ENCODE measurements at regions not wholly inside any gene's neighbourhood (a gene's known extent, or its start where the extent isn't known, plus 50 kb on each side); places are given as distances from the start of the nearest gene placed in this dataset.
"Not testable (repeated sequence)": the region's sequence is repeated elsewhere in the genome, so short reads cannot be mapped to it uniquely, and the experiment has no call there.

- Mint-ChIP-seq H3K4me3 (ENCODE audit: low read depth) (no peak overlapping the region), H3K4me1 (ENCODE audit: low read depth) (no peaks in the 10 kb centered on the region), H3K9me3 (peaks cover 42% of the 10 kb centered on the region), H3K36me3 (ENCODE audit: low read depth) (no peaks in the 10 kb centered on the region), H3K27ac (no peak overlapping the region), H3K27me3 (ENCODE audit: low read depth) (no peaks in the 10 kb centered on the region)
- intact Hi-C loops (cut with micrococcal nuclease): no loop called here
- no peak for DNase-seq (ENCODE audit: low spot score)
These were observed 173.5 kb downstream of the C6orf118 start for GRCh38 chr6:165135889-165136288.

DNA sequence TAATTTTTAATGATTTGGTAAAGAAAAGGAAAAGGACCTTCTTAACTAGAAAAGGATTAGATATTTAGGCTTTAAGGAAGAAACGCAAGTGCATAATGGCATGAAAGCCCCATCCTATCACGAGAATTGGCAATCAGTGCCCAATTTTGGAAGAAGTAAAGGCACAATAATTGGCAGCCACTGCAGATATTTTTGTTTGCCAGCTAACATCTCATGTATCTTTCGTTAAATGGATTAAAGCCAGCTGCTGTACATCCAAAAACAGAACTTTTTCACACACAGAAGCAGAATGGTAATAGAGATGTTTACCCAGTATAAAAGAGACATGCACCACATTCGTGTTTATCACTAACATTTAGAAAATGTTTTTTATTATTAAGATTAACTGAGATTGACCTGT, 180.3 kb downstream of the C6orf118 start:
- no peaks in the 10 kb centered on the region for H3K4me1 Mint-ChIP-seq (ENCODE audit: low read depth)
- DNase-seq (ENCODE audit: low spot score): no peak
- intact Hi-C loops (cut with micrococcal nuclease): no loop called here
- peaks cover 32% of the 10 kb centered on the region for H3K9me3 Mint-ChIP-seq
- no peak overlapping the region for H3K27ac Mint-ChIP-seq
- no peaks in the 10 kb centered on the region for H3K27me3 Mint-ChIP-seq (ENCODE audit: low read depth)
- H3K4me3 Mint-ChIP-seq (ENCODE audit: low read depth): no peak overlapping the region
- H3K36me3 Mint-ChIP-seq (ENCODE audit: low read depth): no peaks in the 10 kb centered on the region

DNA sequence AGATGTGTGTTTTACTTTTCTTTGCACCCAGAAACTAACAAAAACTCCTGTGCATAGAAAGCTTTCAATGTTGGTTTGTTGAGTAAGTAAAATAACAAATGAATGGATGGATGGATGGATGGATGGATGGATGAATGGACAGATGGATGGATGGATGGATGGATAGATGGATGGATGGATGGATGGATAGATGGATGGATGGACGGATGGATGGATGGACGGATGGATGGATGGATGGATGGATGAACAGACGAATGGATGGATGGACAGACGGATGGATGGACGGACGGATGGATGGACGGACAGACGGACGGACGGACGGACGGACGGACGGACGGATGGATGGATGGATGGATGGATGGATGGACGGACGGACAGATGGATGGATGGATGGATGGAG, 181.7 kb downstream of the C6orf118 start:
- DNase-seq (ENCODE audit: low spot score); H3K27ac Mint-ChIP-seq; H3K36me3 Mint-ChIP-seq (ENCODE audit: low read depth); intact Hi-C loops (cut with micrococcal nuclease); H3K4me3 Mint-ChIP-seq (ENCODE audit: low read depth); H3K27me3 Mint-ChIP-seq (ENCODE audit: low read depth); H3K4me1 Mint-ChIP-seq (ENCODE audit: low read depth): not testable (repeated sequence)
- H3K9me3 Mint-ChIP-seq: peaks cover 32% of the 10 kb centered on the region

- H3K4me1 Mint-ChIP-seq (ENCODE audit: low read depth); H3K27me3 Mint-ChIP-seq (ENCODE audit: low read depth); H3K4me3 Mint-ChIP-seq (ENCODE audit: low read depth); intact Hi-C loops (cut with micrococcal nuclease); DNase-seq (ENCODE audit: low spot score); H3K27ac Mint-ChIP-seq; H3K36me3 Mint-ChIP-seq (ENCODE audit: low read depth): not testable (repeated sequence)
- peaks cover 17% of the 10 kb centered on the region for H3K9me3 Mint-ChIP-seq
These were observed 184.7 kb downstream of the C6orf118 start for GRCh38 chr6:165124681-165125080.

DNA sequence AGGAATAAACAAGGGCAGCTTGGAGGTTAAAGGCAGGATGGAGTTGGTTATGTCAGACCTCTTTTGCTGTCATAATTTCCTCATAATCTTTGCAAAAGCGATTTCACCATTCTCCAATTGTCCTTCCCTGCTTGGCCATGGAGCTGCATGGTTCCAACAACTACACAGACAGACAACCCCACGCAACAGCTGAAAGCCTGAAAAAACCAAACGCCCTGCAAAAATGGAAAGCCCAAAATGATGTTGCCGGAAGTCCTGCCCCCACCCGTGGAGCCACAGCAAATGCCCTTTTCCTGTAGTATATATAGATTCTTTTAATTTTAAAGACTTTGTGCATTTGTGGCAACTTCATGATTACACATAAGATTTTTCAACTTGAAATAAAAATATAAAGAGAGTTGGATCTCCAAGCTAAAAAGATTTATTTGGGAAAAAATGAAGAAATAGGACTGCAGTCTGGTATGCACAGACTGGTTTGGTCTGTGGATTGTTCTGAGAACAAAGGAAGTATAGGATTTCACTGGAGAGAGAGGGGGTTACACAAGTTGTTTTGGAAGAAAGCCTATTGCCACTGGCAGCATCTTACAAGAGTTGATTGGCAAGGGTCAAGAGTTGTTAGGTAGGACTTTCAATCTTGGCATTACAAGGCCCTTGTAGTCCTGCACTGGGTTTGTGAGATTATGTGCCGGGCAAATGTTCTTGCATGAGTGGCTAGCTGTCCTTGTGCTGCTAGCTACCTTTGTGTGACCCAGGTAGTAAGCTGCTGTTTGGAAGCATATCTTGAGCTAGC, 190.0 kb downstream of the C6orf118 start:
- Mint-ChIP-seq H3K27ac (no peak overlapping the region), H3K9me3 (peaks cover 34% of the 10 kb centered on the region), H3K27me3 (ENCODE audit: low read depth) (no peaks in the 10 kb centered on the region), H3K4me1 (ENCODE audit: low read depth) (no peaks in the 10 kb centered on the region), H3K36me3 (ENCODE audit: low read depth) (no peaks in the 10 kb centered on the region), H3K4me3 (ENCODE audit: low read depth) (no peak overlapping the region)
- intact Hi-C loops (cut with micrococcal nuclease): no loop called here
- DNase-seq (ENCODE audit: low spot score): no peak

- DNase-seq (ENCODE audit: low spot score): no peak
- H3K36me3 Mint-ChIP-seq (ENCODE audit: low read depth): no peaks in the 10 kb centered on the region
- intact Hi-C loops (cut with micrococcal nuclease): no loop called here
- no peak overlapping the region for H3K4me3 Mint-ChIP-seq (ENCODE audit: low read depth)
- no peak overlapping the region for H3K27ac Mint-ChIP-seq
- H3K4me1 Mint-ChIP-seq (ENCODE audit: low read depth): no peaks in the 10 kb centered on the region
- H3K27me3 Mint-ChIP-seq (ENCODE audit: low read depth): no peaks in the 10 kb centered on the region
- H3K9me3 Mint-ChIP-seq: peaks cover 37% of the 10 kb centered on the region
These were observed 190.7 kb downstream of the C6orf118 start for GRCh38 chr6:165118736-165119135.

GRCh38 chr6:165117806-165118205, 191.6 kb downstream of the C6orf118 start:
- no peak overlapping the region for H3K27ac Mint-ChIP-seq
- H3K36me3 Mint-ChIP-seq (ENCODE audit: low read depth): no peaks in the 10 kb centered on the region
- H3K9me3 Mint-ChIP-seq: peaks cover 44% of the 10 kb centered on the region
- no peak overlapping the region for H3K4me3 Mint-ChIP-seq (ENCODE audit: low read depth)
- H3K27me3 Mint-ChIP-seq (ENCODE audit: low read depth): no peaks in the 10 kb centered on the region
- H3K4me1 Mint-ChIP-seq (ENCODE audit: low read depth): no peaks in the 10 kb centered on the region
- intact Hi-C loops (cut with micrococcal nuclease): no loop called here
- no peak for DNase-seq (ENCODE audit: low spot score)

DNA sequence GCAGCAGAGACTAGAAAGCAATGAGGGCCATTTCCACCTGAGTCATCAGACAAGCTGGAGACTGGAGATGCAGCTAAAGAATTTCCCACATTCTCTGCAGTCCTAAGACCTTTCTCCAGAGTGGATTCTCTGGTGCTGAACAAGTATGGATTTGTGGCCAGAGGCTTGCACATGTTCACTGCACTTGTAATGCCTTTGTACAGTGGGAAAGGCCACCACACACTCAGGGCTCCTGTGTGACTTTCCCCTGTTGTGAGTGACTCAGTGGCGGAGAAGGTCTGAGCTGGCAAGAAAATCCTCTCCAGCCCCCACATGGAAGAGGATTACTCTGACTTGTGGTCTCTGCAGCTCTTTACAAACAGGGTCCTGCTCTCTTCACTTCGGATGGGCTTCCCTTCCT, 192.3 kb downstream of the C6orf118 start:
- H3K4me1 Mint-ChIP-seq (ENCODE audit: low read depth): no peaks in the 10 kb centered on the region
- no peak overlapping the region for H3K4me3 Mint-ChIP-seq (ENCODE audit: low read depth)
- no peaks in the 10 kb centered on the region for H3K27me3 Mint-ChIP-seq (ENCODE audit: low read depth)
- peaks cover 51% of the 10 kb centered on the region for H3K9me3 Mint-ChIP-seq
- no peak overlapping the region for H3K27ac Mint-ChIP-seq
- H3K36me3 Mint-ChIP-seq (ENCODE audit: low read depth): no peaks in the 10 kb centered on the region
- intact Hi-C loops (cut with micrococcal nuclease): no loop called here
- DNase-seq (ENCODE audit: low spot score): no peak

GRCh38 chr6:165110860-165111259, 198.5 kb downstream of the C6orf118 start:
- H3K27ac Mint-ChIP-seq: no peak overlapping the region
- H3K4me1 Mint-ChIP-seq (ENCODE audit: low read depth): no peaks in the 10 kb centered on the region
- H3K4me3 Mint-ChIP-seq (ENCODE audit: low read depth): no peak overlapping the region
- DNase-seq (ENCODE audit: low spot score): no peak
- H3K27me3 Mint-ChIP-seq (ENCODE audit: low read depth): no peaks in the 10 kb centered on the region
- peaks cover 47% of the 10 kb centered on the region for H3K9me3 Mint-ChIP-seq
- no peaks in the 10 kb centered on the region for H3K36me3 Mint-ChIP-seq (ENCODE audit: low read depth)
- intact Hi-C loops (cut with micrococcal nuclease): no loop called here

- Mint-ChIP-seq H3K9me3 (peaks cover 35% of the 10 kb centered on the region), H3K27ac (no peak overlapping the region), H3K4me3 (ENCODE audit: low read depth) (no peak overlapping the region), H3K27me3 (ENCODE audit: low read depth) (no peaks in the 10 kb centered on the region), H3K36me3 (ENCODE audit: low read depth) (no peaks in the 10 kb centered on the region), H3K4me1 (ENCODE audit: low read depth) (no peaks in the 10 kb centered on the region)
- intact Hi-C loops (cut with micrococcal nuclease): no loop called here
- no peak for DNase-seq (ENCODE audit: low spot score)
These were observed 200.4 kb downstream of the C6orf118 start for GRCh38 chr6:165109011-165109410.

GRCh38 chr6:165106261-165106660, 203.1 kb downstream of the C6orf118 start:
- Mint-ChIP-seq H3K9me3 (peaks cover 19% of the 10 kb centered on the region), H3K36me3 (ENCODE audit: low read depth) (no peaks in the 10 kb centered on the region), H3K27ac (no peak overlapping the region), H3K4me3 (ENCODE audit: low read depth) (no peak overlapping the region), H3K27me3 (ENCODE audit: low read depth) (no peaks in the 10 kb centered on the region), H3K4me1 (ENCODE audit: low read depth) (no peaks in the 10 kb centered on the region)
- intact Hi-C loops (cut with micrococcal nuclease): no loop called here
- no peak for DNase-seq (ENCODE audit: low spot score)

- Mint-ChIP-seq H3K36me3 (ENCODE audit: low read depth) (no peaks in the 10 kb centered on the region), H3K27ac (no peak overlapping the region), H3K27me3 (ENCODE audit: low read depth) (no peaks in the 10 kb centered on the region), H3K9me3 (peaks cover 16% of the 10 kb centered on the region), H3K4me1 (ENCODE audit: low read depth) (no peaks in the 10 kb centered on the region), H3K4me3 (ENCODE audit: low read depth) (no peak overlapping the region)
- intact Hi-C loops (cut with micrococcal nuclease): no loop called here
- DNase-seq (ENCODE audit: low spot score): no peak
These were observed 211.2 kb downstream of the C6orf118 start for GRCh38 chr6:165098165-165098564.

- H3K4me1 Mint-ChIP-seq (ENCODE audit: low read depth): no peaks in the 10 kb centered on the region
- no peaks in the 10 kb centered on the region for H3K27me3 Mint-ChIP-seq (ENCODE audit: low read depth)
- intact Hi-C loops (cut with micrococcal nuclease): no loop called here
- H3K27ac Mint-ChIP-seq: no peak overlapping the region
- H3K36me3 Mint-ChIP-seq (ENCODE audit: low read depth): no peaks in the 10 kb centered on the region
- peaks cover 20% of the 10 kb centered on the region for H3K9me3 Mint-ChIP-seq
- no peak for DNase-seq (ENCODE audit: low spot score)
- no peak overlapping the region for H3K4me3 Mint-ChIP-seq (ENCODE audit: low read depth)
These were observed 212.5 kb downstream of the C6orf118 start for GRCh38 chr6:165096868-165097267.

DNA sequence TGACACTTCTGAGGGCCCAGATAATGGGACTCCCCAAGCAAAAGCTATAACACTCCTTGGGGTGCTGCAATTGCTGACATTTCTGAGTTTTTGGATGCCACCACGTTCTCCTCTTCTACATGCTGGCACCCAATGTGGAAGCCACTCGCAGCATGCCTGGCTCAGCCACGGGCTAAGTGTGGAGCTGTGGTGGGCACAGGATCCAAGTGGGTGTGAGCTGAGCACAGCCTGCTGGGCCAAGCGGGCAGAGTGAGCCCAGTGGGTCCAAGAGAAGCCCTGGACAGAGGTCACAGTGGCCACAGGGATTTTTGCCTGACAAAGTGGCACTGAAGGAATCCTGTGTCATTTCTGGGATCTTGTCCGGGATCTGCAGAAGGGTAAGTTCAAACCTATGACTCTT, 213.2 kb downstream of the C6orf118 start:
- Mint-ChIP-seq H3K4me1 (ENCODE audit: low read depth) (no peaks in the 10 kb centered on the region), H3K4me3 (ENCODE audit: low read depth) (no peak overlapping the region), H3K27me3 (ENCODE audit: low read depth) (no peaks in the 10 kb centered on the region), H3K27ac (no peak overlapping the region), H3K9me3 (peaks cover 14% of the 10 kb centered on the region), H3K36me3 (ENCODE audit: low read depth) (no peaks in the 10 kb centered on the region)
- intact Hi-C loops (cut with micrococcal nuclease): no loop called here
- no peak for DNase-seq (ENCODE audit: low spot score)
